Ammon's horn (tissue), 1 donor: ENCODE measurements at regions not wholly inside any gene's neighbourhood (a gene's known extent, or its start where the extent isn't known, plus 50 kb on each side); places are given as distances from the start of the nearest gene placed in this dataset.
"Not testable (repeated sequence)": the region's sequence is repeated elsewhere in the genome, so short reads cannot be mapped to it uniquely, and the experiment has no call there.

Experiments used
- DNase-seq: peaks from one replicate; pipeline ENCODE4 v3.0.0-alpha.2; 2016; ENCODE audit warnings: low spot score

GRCh38 chr18:30175621-30176225 is 866.8 kb downstream of the DSC3 start:
- no peak for DNase-seq

GRCh38 chr18:30175061-30175574 is 867.4 kb downstream of the DSC3 start:
- no peak for DNase-seq

- no peak for DNase-seq
These were observed 879.0 kb downstream of the DSC3 start for GRCh38 chr18:30163573-30163972.

GRCh38 chr18:30160124-30160523 is 882.4 kb downstream of the DSC3 start:
- DNase-seq, result no peak

GRCh38 chr18:30150586-30151250 is 891.8 kb downstream of the DSC3 start:
- DNase-seq, result no peak

- DNase-seq, result no peak
These were observed 893.0 kb downstream of the DSC3 start for GRCh38 chr18:30149585-30149984.

GRCh38 chr18:30142870-30143269 is 899.7 kb downstream of the DSC3 start:
- no peak for DNase-seq

- DNase-seq, result no peak
These were observed 900.3 kb downstream of the DSC3 start for GRCh38 chr18:30142248-30142647.

- not testable (repeated sequence) for DNase-seq
These were observed 901.0 kb downstream of the DSC3 start for GRCh38 chr18:30141506-30141905.

- no peak for DNase-seq
These were observed 902.8 kb downstream of the DSC3 start for GRCh38 chr18:30139631-30140287.

- DNase-seq, result no peak
These were observed 906.6 kb downstream of the DSC3 start for GRCh38 chr18:30135938-30136337.

- DNase-seq, result no peak
These were observed 908.5 kb downstream of the DSC3 start for GRCh38 chr18:30134020-30134419.

- no peak for DNase-seq
These were observed 909.6 kb downstream of the DSC3 start for GRCh38 chr18:30132959-30133358.

GRCh38 chr18:30121397-30121796 is 921.1 kb downstream of the DSC3 start:
- no peak for DNase-seq

- no peak for DNase-seq
These were observed 929.1 kb downstream of the DSC3 start for GRCh38 chr18:30113454-30113853.

- no peak for DNase-seq
These were observed 936.2 kb downstream of the DSC3 start for GRCh38 chr18:30106356-30106755.

- no peak for DNase-seq
These were observed 938.7 kb downstream of the DSC3 start for GRCh38 chr18:30103881-30104280.

GRCh38 chr18:30096796-30097195 is 945.7 kb downstream of the DSC3 start:
- no peak for DNase-seq

- DNase-seq, result no peak
These were observed 948.0 kb downstream of the DSC3 start for GRCh38 chr18:30094556-30094955.

GRCh38 chr18:30093376-30093775 is 949.2 kb downstream of the DSC3 start:
- no peak for DNase-seq

- DNase-seq, result no peak
These were observed 954.1 kb downstream of the DSC3 start for GRCh38 chr18:30088238-30089015.

GRCh38 chr18:30086351-30086750 is 956.2 kb downstream of the DSC3 start:
- DNase-seq, result peak; percentile 3
